Fibroblast of the aortic adventitia (primary cell): ENCODE measurements at regions not wholly inside any gene's neighbourhood (a gene's known extent, or its start where the extent isn't known, plus 50 kb on each side); places are given as distances from the start of the nearest gene placed in this dataset.

ENCODE experiments used
- DNase-seq: peaks from one replicate; pipeline ENCODE4 v3.0.0-alpha.2; 2010; ENCODE audit warnings: low read depth
- H3K4me3 ChIP-seq: 2 replicates; pipeline ENCODE4 v1.5.1; 2011; ENCODE audit warnings: low read depth, mild to moderate bottlenecking, control low read depth, low read length, moderate library complexity
- CTCF ChIP-seq: IDR thresholded peaks from 2 replicates; pipeline ENCODE4 v1.5.1; 2011; ENCODE audit warnings: mild to moderate bottlenecking, low read length, control low read depth, inconsistent platforms; ENCODE audit not compliant: insufficient read depth

GRCh38 chr12:68474467-68475204 lies 136.1 kb upstream of the RAP1B start:
- no peak overlapping the region for H3K4me3 ChIP-seq
- DNase-seq, result no peak
- no peak for TF ChIP-seq CTCF

- no peak for DNase-seq
- H3K4me3 ChIP-seq, result no peak overlapping the region
- no peak for TF ChIP-seq CTCF
Observed at GRCh38 chr12:68476794-68477193, 133.9 kb upstream of the RAP1B start.

DNA sequence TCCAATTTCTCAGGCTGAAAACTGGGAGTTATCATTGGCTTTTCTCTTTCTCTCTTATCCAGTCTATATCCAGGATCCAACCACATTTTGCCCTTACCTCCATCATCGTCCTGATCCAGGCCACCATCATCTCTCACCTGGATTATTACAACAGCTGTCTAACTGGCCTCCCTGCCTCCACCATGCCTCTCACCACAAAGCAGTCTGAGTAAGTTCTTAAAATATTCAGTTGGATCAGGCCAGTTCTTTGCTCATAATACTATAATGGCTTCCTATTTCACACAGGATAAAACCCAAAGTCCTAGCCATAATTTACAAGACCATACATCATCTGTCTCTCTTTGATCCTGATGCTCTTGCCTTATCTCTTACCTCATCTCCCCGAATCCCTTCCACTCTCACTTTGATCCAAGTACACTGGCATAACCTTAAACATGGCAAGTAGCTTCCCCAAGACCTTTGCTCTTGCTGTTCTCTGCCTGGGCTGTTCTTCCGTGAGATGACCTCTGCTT lies 133.4 kb upstream of the RAP1B start:
- no peak for DNase-seq
- TF ChIP-seq CTCF, result no peak
- H3K4me3 ChIP-seq, result no peak overlapping the region

- TF ChIP-seq CTCF, result no peak
- no peak for DNase-seq
Observed at GRCh38 chr12:68477906-68478305, 132.8 kb upstream of the RAP1B start.

DNA sequence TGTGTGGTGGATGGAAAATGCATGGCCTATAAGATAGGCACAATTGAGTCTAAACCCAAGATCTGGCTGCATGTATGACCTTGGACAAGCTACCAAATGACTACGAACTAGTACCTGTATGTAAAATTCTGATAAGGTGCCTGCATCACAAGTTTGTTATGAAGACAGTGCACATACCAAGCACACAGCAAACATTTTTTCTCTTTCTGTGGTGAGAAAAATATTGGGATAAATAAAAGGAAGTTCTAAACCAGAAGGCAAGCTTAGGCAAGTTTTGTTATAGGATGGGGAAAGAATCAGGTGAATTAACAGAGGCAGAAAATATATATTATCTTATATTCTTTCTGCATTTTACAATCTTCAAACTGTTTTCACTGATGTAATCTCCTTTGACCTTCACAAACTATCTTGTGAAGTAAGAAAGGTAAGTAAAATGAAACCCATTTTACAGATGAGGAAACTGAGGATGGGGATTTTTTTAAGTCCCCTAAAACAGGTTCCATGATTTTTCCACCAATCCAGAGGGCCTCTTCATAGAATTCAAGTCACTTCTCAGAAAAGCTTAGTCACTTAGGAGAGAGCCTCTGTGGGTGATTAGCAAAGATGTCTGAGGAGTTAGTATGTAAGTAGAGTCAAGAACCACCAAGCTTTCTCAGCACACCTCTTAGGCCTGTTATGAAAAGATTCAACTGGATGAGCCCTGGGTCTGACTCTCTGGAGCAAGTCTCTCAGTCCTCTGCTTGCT lies 132.0 kb upstream of the RAP1B start:
- DNase-seq, result no peak
- no peak overlapping the region for H3K4me3 ChIP-seq
- no peak for TF ChIP-seq CTCF

More at GRCh38 chr12:68477906-68478305, 132.8 kb upstream of the RAP1B start:
- no peak overlapping the region for H3K4me3 ChIP-seq

DNA sequence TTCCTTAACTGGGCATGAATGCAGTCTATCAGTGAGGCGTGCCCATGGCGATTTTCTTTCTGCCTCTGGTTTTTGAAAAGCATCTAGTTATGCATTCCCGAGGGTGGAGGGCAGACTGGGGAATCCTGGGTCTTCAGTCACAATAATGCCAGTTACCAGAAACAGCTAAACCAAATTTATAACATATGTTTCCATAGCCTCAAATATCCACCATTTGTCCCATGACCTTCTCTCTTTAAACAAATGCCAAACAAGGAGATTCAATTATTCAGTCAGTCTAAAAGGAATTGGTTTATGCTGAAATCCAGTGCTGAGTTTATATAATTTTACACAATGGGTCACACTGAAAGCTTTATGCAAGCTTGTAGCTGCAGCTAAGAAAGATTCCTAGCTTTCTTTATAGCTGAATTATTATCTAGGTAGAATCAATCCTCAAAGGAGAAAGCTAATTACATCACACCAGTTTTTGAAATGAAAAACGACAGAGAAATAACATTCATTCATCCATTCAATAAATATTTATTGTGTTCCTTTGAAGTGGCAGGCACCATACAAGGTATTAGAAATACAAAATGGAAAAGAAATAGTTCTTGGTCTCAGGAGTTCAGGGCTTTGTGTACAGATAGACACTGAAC lies 131.3 kb upstream of the RAP1B start:
- no peak for TF ChIP-seq CTCF
- no peak overlapping the region for H3K4me3 ChIP-seq
- peak; percentile 58 for DNase-seq
